Activated naive CD8-positive, alpha-beta T cell treated with anti-CD3 and anti-CD28 coated beads, Interleukin-2, amount 50 U/mL, for 24 hours (primary cell): ENCODE measurements at regions not wholly inside any gene's neighbourhood (a gene's known extent, or its start where the extent isn't known, plus 50 kb on each side); places are given as distances from the start of the nearest gene placed in this dataset.

Source experiments
- ATAC-seq: fragments of 150-1000 bp; cut with Tn5 transposase; one replicate; pipeline ENCODE4 v1.10.0; 2021
- DNase-seq: peaks from one replicate; pipeline ENCODE4 v3.0.0; 2021
- H3K27ac Mint-ChIP-seq: one replicate; pipeline ENCODE4 v1.8.0; 2021; ENCODE audit warnings: mild to moderate bottlenecking, mixed read lengths
- H3K27me3 Mint-ChIP-seq: one replicate; pipeline ENCODE4 v1.8.0; 2021; ENCODE audit warnings: mixed read lengths
- H3K36me3 Mint-ChIP-seq: one replicate; pipeline ENCODE4 v1.8.0; 2021; ENCODE audit warnings: low read depth, mixed read lengths
- H3K4me1 Mint-ChIP-seq: one replicate; pipeline ENCODE4 v1.8.0; 2021; ENCODE audit warnings: mixed read lengths
- H3K4me3 Mint-ChIP-seq: one replicate; pipeline ENCODE4 v1.8.0; 2021; ENCODE audit warnings: mild to moderate bottlenecking, moderate library complexity, mixed read lengths
- H3K9me3 Mint-ChIP-seq: one replicate; pipeline ENCODE4 v1.8.0; 2021; ENCODE audit warnings: mixed read lengths

DNA sequence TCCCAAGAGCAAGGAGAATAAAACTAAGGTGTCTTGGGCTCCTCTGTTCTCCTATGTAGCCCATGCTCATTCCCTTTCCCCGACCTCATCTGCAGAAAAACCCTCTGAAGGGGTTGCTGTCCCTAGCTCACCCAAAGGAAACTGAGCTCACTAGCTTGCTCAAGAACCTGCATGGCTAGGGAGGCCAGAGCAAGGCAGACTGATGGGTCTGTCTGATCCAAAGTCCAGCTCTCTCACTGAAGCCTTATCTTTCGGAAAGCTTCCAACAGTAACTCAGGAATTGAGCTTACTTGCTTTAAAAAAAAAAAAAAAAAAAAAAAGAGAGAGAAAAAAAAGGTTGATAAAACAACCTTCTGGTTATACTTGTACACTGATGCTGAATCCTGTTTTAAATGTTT is 141.4 kb upstream of the TOPAZ1 start:
- H3K27ac Mint-ChIP-seq, result no peak overlapping the region
- peaks cover 21% of the 10 kb centered on the region for H3K27me3 Mint-ChIP-seq
- no peak overlapping the region for H3K4me3 Mint-ChIP-seq
- DNase-seq, result no peak
- peaks cover 10% of the 10 kb centered on the region for H3K4me1 Mint-ChIP-seq
- ATAC-seq, result no peak
- H3K9me3 Mint-ChIP-seq, result peaks cover 5% of the 10 kb centered on the region
- H3K36me3 Mint-ChIP-seq, result no peaks in the 10 kb centered on the region

- Mint-ChIP-seq H3K4me3 (no peak overlapping the region), H3K27ac (no peak overlapping the region)
- ATAC-seq, result no peak
These were observed 137.6 kb upstream of the TOPAZ1 start for GRCh38 chr3:44104043-44104442.

GRCh38 chr3:44104668-44105321 is 136.9 kb upstream of the TOPAZ1 start:
- peak; percentile 44 for DNase-seq
- H3K36me3 Mint-ChIP-seq, result no peaks in the 10 kb centered on the region
- peaks cover 17% of the 10 kb centered on the region for H3K4me1 Mint-ChIP-seq
- no peak overlapping the region for H3K4me3 Mint-ChIP-seq
- H3K9me3 Mint-ChIP-seq, result no peaks in the 10 kb centered on the region
- ATAC-seq, result peak; percentile 100
- H3K27me3 Mint-ChIP-seq, result peaks cover 15% of the 10 kb centered on the region
- H3K27ac Mint-ChIP-seq, result no peak overlapping the region

More at GRCh38 chr3:44104043-44104442, 137.6 kb upstream of the TOPAZ1 start:
- DNase-seq, result no peak
- no peaks in the 10 kb centered on the region for H3K9me3 Mint-ChIP-seq
- peaks cover 19% of the 10 kb centered on the region for H3K27me3 Mint-ChIP-seq
- no peaks in the 10 kb centered on the region for H3K36me3 Mint-ChIP-seq
- H3K4me1 Mint-ChIP-seq, result peaks cover 17% of the 10 kb centered on the region

DNA sequence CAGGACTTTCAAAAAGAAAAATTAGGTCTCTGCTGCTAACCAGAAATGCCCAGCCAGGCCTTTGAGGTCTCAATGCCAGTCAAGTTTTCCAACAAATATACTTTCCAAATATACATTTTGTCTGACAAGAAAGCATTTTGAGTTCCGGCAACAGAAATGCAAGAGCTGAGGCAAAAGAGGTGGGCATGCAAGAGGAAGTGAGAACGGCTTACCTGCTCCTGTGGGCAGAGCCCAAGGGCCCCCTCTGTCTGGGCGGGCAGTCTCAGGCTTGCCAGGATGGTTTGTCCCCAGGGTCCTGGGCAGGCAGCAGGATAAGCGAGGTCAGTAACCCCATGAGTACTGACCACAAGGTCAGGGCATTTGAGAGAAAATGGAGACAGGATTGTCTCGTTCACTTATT is 136.1 kb upstream of the TOPAZ1 start:
- Mint-ChIP-seq H3K27me3 (peaks cover 13% of the 10 kb centered on the region), H3K27ac (no peak overlapping the region), H3K4me3 (no peak overlapping the region), H3K4me1 (peaks cover 17% of the 10 kb centered on the region), H3K9me3 (no peaks in the 10 kb centered on the region), H3K36me3 (no peaks in the 10 kb centered on the region)
- ATAC-seq, result no peak
- DNase-seq, result no peak

DNA sequence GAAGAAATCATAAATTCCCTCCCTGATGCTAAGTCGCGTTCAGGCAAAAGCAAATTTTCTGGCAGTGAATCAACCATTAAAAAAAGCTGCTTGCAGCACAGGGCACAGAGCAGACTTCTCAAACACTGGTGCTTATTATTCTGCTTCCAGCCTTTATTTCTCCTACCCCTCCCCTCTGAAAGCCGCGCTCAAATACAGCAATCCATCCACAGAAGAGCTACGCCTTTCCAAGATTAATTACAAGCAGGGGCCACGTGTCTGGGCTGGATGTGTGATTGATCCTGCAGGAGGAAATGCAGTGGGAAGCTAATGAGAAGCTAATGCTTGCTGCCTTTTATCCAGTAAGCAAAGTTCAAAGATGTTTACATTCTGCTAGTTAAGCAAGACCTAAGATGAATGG is 134.9 kb upstream of the TOPAZ1 start:
- no peak for DNase-seq
- no peak overlapping the region for H3K4me3 Mint-ChIP-seq
- H3K36me3 Mint-ChIP-seq, result no peaks in the 10 kb centered on the region
- peaks cover 17% of the 10 kb centered on the region for H3K4me1 Mint-ChIP-seq
- no peak for ATAC-seq
- no peak overlapping the region for H3K27ac Mint-ChIP-seq
- H3K27me3 Mint-ChIP-seq, result peaks cover 7% of the 10 kb centered on the region
- H3K9me3 Mint-ChIP-seq, result no peaks in the 10 kb centered on the region

DNA sequence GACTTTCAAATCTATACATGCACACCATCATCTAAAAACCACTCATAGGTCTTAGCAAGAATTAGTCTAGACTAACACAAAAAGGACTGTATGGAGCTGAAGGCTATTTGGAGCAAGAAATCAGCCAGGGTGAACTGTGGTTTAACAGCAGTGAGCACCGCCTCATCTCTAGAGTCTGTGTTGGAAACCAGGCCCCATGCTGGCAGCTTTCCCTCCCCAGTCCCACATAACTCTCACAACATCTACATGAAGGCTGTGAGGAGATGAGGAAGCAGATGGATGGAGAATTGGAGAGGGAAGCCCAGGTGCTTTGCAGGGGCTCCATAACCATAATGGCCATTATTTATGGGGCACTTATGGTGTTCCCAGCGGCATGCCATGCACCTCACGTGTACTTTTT is 133.2 kb upstream of the TOPAZ1 start:
- Mint-ChIP-seq H3K4me1 (peaks cover 17% of the 10 kb centered on the region), H3K4me3 (no peak overlapping the region), H3K27me3 (peaks cover 7% of the 10 kb centered on the region), H3K36me3 (no peaks in the 10 kb centered on the region), H3K9me3 (no peaks in the 10 kb centered on the region), H3K27ac (no peak overlapping the region)
- ATAC-seq, result no peak
- DNase-seq, result no peak

DNA sequence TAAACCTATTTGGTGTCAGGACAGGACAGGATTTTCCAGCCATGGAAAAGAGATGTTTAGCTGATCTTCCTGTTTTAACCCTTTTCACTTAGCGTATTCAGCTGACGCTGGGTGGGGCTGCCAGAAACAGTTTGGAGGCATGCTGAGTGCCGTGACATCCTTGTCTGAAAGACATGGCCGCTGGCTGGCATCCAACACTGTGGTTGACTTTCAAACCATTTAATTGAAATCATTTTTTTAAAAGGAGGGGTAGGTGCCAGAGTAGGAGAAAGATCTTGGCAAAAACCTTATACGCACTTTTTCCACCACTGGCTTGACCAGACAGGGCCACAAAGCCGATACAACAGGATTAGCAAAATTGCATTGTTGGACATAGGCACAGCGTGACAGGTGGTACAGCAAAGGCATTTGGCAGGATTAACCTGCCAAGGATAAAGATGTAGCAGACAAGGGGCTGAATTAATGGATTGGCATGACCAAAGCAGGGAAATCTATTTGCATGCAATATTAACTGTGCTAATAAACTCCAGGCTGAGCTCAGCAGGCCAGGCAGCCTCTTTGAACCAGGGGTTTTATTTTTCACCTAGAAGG is 131.8 kb upstream of the TOPAZ1 start:
- peaks cover 6% of the 10 kb centered on the region for H3K27me3 Mint-ChIP-seq
- no peaks in the 10 kb centered on the region for H3K36me3 Mint-ChIP-seq
- DNase-seq (no peak), ATAC-seq (no peak)
- H3K4me1 Mint-ChIP-seq, result peaks cover 11% of the 10 kb centered on the region
- H3K9me3 Mint-ChIP-seq, result no peaks in the 10 kb centered on the region
- no peak overlapping the region for H3K27ac Mint-ChIP-seq
- H3K4me3 Mint-ChIP-seq, result no peak overlapping the region

DNA sequence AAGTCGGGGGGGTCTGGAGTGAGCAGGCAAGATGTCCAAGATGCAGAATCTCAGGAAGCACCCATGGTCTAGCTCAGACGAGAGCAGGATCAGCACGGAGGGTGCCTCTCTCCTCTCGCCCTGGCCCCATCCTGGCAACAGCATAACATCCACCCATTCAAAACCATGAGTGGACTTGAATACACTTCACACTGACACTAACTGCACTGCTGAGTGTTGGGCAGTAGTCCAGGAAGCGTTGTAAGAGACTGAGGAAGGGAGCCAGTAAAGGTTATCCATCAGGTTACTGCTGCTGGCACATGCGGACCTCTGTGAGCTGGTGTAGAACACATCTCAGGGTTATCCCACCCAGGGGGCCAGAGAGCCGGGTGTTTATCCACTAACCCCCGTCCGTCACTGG is 131.0 kb upstream of the TOPAZ1 start:
- ATAC-seq, result no peak

DNA sequence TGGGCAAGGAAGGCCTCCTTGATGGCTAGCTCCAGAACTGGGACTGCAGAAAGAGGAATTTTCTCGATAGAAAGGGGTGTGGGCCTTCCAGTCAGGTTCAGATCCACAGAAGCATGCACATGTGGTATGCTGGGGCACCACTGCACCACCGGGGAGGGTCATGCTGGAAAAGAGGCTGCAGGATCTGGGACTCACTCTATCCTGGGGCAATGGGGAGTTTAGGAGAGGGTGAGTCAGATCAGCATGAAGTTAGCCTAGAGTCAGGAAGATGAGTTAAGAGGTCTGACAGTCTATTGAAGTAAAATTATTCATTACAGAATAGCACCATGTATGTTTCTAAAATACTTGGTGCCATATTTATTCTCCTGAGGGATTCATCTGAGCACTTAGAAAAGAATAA is 130.2 kb upstream of the TOPAZ1 start:
- no peaks in the 10 kb centered on the region for H3K36me3 Mint-ChIP-seq
- H3K4me1 Mint-ChIP-seq, result no peaks in the 10 kb centered on the region
- no peak overlapping the region for H3K27ac Mint-ChIP-seq
- peaks cover 6% of the 10 kb centered on the region for H3K27me3 Mint-ChIP-seq
- H3K9me3 Mint-ChIP-seq, result no peaks in the 10 kb centered on the region
- DNase-seq (no peak), ATAC-seq (no peak)
- H3K4me3 Mint-ChIP-seq, result no peak overlapping the region

More for the DNA sequence above, 131.0 kb upstream of the TOPAZ1 start:
- no peaks in the 10 kb centered on the region for H3K9me3 Mint-ChIP-seq
- H3K36me3 Mint-ChIP-seq, result no peaks in the 10 kb centered on the region
- no peak for DNase-seq
- peaks cover 3% of the 10 kb centered on the region for H3K4me1 Mint-ChIP-seq
- H3K27me3 Mint-ChIP-seq, result peaks cover 6% of the 10 kb centered on the region
- no peak overlapping the region for H3K4me3 Mint-ChIP-seq
- H3K27ac Mint-ChIP-seq, result no peak overlapping the region

- H3K9me3 Mint-ChIP-seq, result no peaks in the 10 kb centered on the region
- peaks cover 3% of the 10 kb centered on the region for H3K27me3 Mint-ChIP-seq
- no peak overlapping the region for H3K27ac Mint-ChIP-seq
- no peaks in the 10 kb centered on the region for H3K4me1 Mint-ChIP-seq
- H3K4me3 Mint-ChIP-seq, result no peak overlapping the region
- ATAC-seq (peak; percentile 67), DNase-seq (peak; percentile 60)
- H3K36me3 Mint-ChIP-seq, result no peaks in the 10 kb centered on the region
These were observed 127.5 kb upstream of the TOPAZ1 start for GRCh38 chr3:44114142-44114541.

- no peak for ATAC-seq
- Mint-ChIP-seq H3K27ac (no peak overlapping the region), H3K4me3 (no peak overlapping the region), H3K9me3 (no peaks in the 10 kb centered on the region), H3K27me3 (peaks cover 3% of the 10 kb centered on the region), H3K4me1 (no peaks in the 10 kb centered on the region), H3K36me3 (no peaks in the 10 kb centered on the region)
- no peak for DNase-seq
These were observed 124.4 kb upstream of the TOPAZ1 start for GRCh38 chr3:44117239-44117638.

- DNase-seq, result no peak
These were observed 124.0 kb upstream of the TOPAZ1 start for GRCh38 chr3:44117736-44118135.

DNA sequence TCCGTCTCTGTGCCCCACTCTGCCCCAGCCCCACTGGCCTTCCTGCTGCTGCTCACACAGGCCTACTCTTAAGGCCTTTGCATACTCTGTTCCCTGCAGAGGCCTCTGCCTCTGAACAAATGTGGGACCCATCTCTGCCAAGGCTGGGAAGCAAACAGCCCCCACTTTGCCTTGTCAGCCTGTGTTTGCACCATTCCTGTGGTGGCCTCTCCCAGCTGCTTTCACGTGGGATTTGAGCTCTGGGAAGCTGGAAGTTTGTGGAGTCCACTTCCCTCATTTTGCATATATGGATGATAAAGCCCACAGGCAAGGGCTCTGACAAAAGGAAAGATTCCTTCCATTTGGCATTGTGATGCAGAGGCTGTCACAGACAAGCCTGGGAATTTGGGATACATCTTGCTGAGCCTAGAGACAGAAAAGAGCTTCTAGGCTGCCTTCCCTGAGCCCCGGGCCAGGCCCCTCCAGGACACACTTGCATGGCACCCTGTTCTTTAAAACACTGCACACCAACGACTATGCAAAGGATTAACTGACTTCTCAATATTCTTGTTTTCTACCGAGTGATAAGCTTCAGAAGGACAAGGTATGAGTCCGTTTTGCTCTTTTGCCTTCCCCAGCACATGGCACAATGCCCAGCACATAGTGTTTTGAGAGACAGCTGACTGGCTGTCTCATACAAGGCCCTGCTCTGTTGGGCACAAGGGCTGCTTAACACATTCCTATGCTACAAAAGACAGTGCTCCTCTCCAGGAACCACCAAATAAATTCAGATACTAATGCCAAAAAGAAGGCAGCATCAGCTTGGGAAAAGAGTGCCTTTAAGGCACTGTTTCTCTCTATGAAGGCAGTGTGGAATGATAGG is 120.7 kb upstream of the TOPAZ1 start:
- ATAC-seq (no peak), DNase-seq (no peak)
- H3K4me3 Mint-ChIP-seq, result no peak overlapping the region
- H3K4me1 Mint-ChIP-seq, result no peaks in the 10 kb centered on the region
- no peaks in the 10 kb centered on the region for H3K9me3 Mint-ChIP-seq
- H3K36me3 Mint-ChIP-seq, result no peaks in the 10 kb centered on the region
- peaks cover 2% of the 10 kb centered on the region for H3K27me3 Mint-ChIP-seq
- H3K27ac Mint-ChIP-seq, result no peak overlapping the region

More at GRCh38 chr3:44117736-44118135, 124.0 kb upstream of the TOPAZ1 start:
- Mint-ChIP-seq H3K27me3 (peaks cover 3% of the 10 kb centered on the region), H3K4me3 (no peak overlapping the region), H3K9me3 (no peaks in the 10 kb centered on the region), H3K4me1 (no peaks in the 10 kb centered on the region), H3K36me3 (no peaks in the 10 kb centered on the region), H3K27ac (no peak overlapping the region)
- no peak for ATAC-seq

GRCh38 chr3:44125246-44125645 is 116.4 kb upstream of the TOPAZ1 start:
- peaks cover 2% of the 10 kb centered on the region for H3K27me3 Mint-ChIP-seq
- DNase-seq (no peak), ATAC-seq (no peak)
- H3K36me3 Mint-ChIP-seq, result no peaks in the 10 kb centered on the region
- no peak overlapping the region for H3K4me3 Mint-ChIP-seq
- peaks cover 2% of the 10 kb centered on the region for H3K4me1 Mint-ChIP-seq
- H3K9me3 Mint-ChIP-seq, result no peaks in the 10 kb centered on the region
- H3K27ac Mint-ChIP-seq, result no peak overlapping the region

- DNase-seq, result no peak
- Mint-ChIP-seq H3K36me3 (no peaks in the 10 kb centered on the region), H3K4me3 (no peak overlapping the region), H3K9me3 (no peaks in the 10 kb centered on the region), H3K27ac (no peak overlapping the region), H3K27me3 (peaks cover 2% of the 10 kb centered on the region), H3K4me1 (peaks cover 2% of the 10 kb centered on the region)
- no peak for ATAC-seq
These were observed 115.8 kb upstream of the TOPAZ1 start for GRCh38 chr3:44125882-44126281.
